ENCODE measurements at regions not wholly inside any gene's neighbourhood (a gene's known extent, or its start where the extent isn't known, plus 50 kb on each side); places are given as distances from the start of the nearest gene placed in this dataset.

GRCh38 chr6:152893187-152893586 is 89.7 kb downstream of the FBXO5 start (continued):
- TF ChIP-seq PRDM15 (CRISPR knock-in tag; IDR thresholded peaks at IDR 0.05) = no peak
- TF ChIP-seq ERG (CRISPR knock-in tag; IDR thresholded peaks at IDR 0.05) = no peak
- no peak for TF ChIP-seq CDX4 (CRISPR knock-in tag; IDR thresholded peaks at IDR 0.05; ENCODE audit: borderline replicate concordance)
- TF ChIP-seq NR3C1 (CRISPR knock-in tag; conservative IDR thresholded peaks at IDR 0.05; ENCODE audit: low read depth) = no peak
- no peak for TF ChIP-seq KAT7 (CRISPR knock-in tag; IDR thresholded peaks at IDR 0.05; ENCODE audit: borderline replicate concordance)
- TF ChIP-seq SMAD3 (CRISPR knock-in tag; IDR thresholded peaks at IDR 0.05; ENCODE audit: borderline replicate concordance) = no peak
- TF ChIP-seq ZMAT4 (CRISPR knock-in tag; IDR thresholded peaks at IDR 0.05) = no peak
- no peak for TF ChIP-seq PRRX2 (CRISPR knock-in tag; IDR thresholded peaks at IDR 0.05)
- no peak for TF ChIP-seq ZNF512 (CRISPR knock-in tag; IDR thresholded peaks at IDR 0.05; ENCODE audit: borderline replicate concordance)
- TF ChIP-seq FOXJ3 (CRISPR knock-in tag; IDR thresholded peaks at IDR 0.05; ENCODE audit: borderline replicate concordance) = no peak
- TF ChIP-seq ATF2 (CRISPR knock-in tag; IDR thresholded peaks at IDR 0.05; ENCODE audit: borderline replicate concordance, low read depth) = no peak
- TF ChIP-seq ZBTB43 (CRISPR knock-in tag; IDR thresholded peaks at IDR 0.05) = no peak
- TF ChIP-seq NR1H2 (CRISPR knock-in tag; IDR thresholded peaks at IDR 0.05) = no peak

GRCh38 chr6:152896923-152897322 is 85.9 kb downstream of the FBXO5 start:
- no peaks in the 10 kb centered on the region for H3K36me3 Mint-ChIP-seq
- no peak overlapping the region for H3K4me3 Mint-ChIP-seq
- DNase-seq (ENCODE audit: low spot score) = no peak
- H3K4me1 Mint-ChIP-seq = peaks cover 3% of the 10 kb centered on the region
- ChIA-PET CTCF (interaction anchor here (1.0 kb wide), 1 partner anchor 55 kb away, joined by 3 read pairs; no protein-coding TSS in a partner anchor), POLR2A (interaction anchor here (0.6 kb wide), 1 partner anchor 28 kb away, joined by 4 read pairs; no protein-coding TSS in a partner anchor)
- ATAC-seq = no peak
- H3K27me3 Mint-ChIP-seq (ENCODE audit: low read depth) = peaks cover 17% of the 10 kb centered on the region; the same call in 1 of the 2 replicates
- no peaks in the 10 kb centered on the region for H3K9me3 Mint-ChIP-seq
- no peak overlapping the region for H3K27ac Mint-ChIP-seq
- TF ChIP-seq ZNF671 (CRISPR knock-in tag; IDR thresholded peaks at IDR 0.05) (no peak), SMAD3 (CRISPR knock-in tag; IDR thresholded peaks at IDR 0.05; ENCODE audit: borderline replicate concordance) (no peak), RORB (CRISPR knock-in tag; IDR thresholded peaks at IDR 0.05) (no peak), ETV6 (CRISPR knock-in tag; IDR thresholded peaks at IDR 0.05) (no peak), TEAD1 (CRISPR knock-in tag; IDR thresholded peaks at IDR 0.05) (no peak), GTF2I (CRISPR knock-in tag; conservative IDR thresholded peaks at IDR 0.05) (no peak), CDX4 (CRISPR knock-in tag; IDR thresholded peaks at IDR 0.05; ENCODE audit: borderline replicate concordance) (no peak), ZNF317 (CRISPR knock-in tag; IDR thresholded peaks at IDR 0.05; ENCODE audit: borderline replicate concordance, low read depth) (no peak), SMAD4 (CRISPR knock-in tag; IDR thresholded peaks at IDR 0.05) (no peak), TP53 (CRISPR knock-in tag; IDR thresholded peaks at IDR 0.05) (no peak), ZNF396 (CRISPR knock-in tag; IDR thresholded peaks at IDR 0.05; ENCODE audit: borderline replicate concordance) (no peak), ZNF263 (CRISPR knock-in tag; IDR thresholded peaks at IDR 0.05; ENCODE audit: low read depth) (no peak), MLX (CRISPR knock-in tag; IDR thresholded peaks at IDR 0.05) (no peak)
